ENCODE measurements at regions not wholly inside any gene's neighbourhood (a gene's known extent, or its start where the extent isn't known, plus 50 kb on each side); places are given as distances from the start of the nearest gene placed in this dataset.

DNA sequence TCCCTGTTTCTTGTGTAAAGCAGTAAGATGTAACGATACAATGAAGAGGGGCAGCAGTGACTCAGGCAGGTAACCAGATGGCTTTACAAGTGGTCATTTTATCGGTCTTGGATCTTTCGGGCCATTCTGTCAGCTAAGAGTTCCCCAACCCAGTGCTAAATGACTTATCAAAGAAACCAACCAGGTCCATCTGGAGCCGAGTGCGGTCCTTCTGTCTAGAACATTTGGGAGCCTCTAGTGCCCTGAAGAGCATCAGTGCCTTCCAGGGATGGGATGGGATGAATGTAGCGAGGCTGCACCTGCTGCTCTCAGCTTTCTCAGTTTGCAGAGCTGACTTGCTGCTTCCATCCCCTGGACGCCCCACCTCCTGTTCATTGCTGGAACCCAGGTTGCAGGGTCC lies 131.7 kb upstream of the AGBL1 start:
- H3K4me1 Mint-ChIP-seq = no peaks in the 10 kb centered on the region
- Histone ChIP-seq H3K4me3 (ENCODE audit: low read depth, low read length) (no peak overlapping the region), H3K9me3 (ENCODE audit: control insufficient read depth in 2 of 2, low read length in 2 of 2) (no peaks in the 10 kb centered on the region), H3K27ac (ENCODE audit: insufficient read depth, low read length, poor library complexity, severe bottlenecking) (no peak overlapping the region), H3K4me1 (ENCODE audit: control insufficient read depth, insufficient read depth, low read length, poor library complexity, severe bottlenecking) (no peaks in the 10 kb centered on the region), H3K27me3 (ENCODE audit: control insufficient read depth, insufficient read depth, low read length) (no peaks in the 10 kb centered on the region), H3K36me3 (ENCODE audit: control insufficient read depth, insufficient read depth, low read length) (no peaks in the 10 kb centered on the region)
- no peak overlapping the region for H3K27ac Mint-ChIP-seq
- DNase-seq (no peak), ATAC-seq (ENCODE audit: low read depth in 2 of 2) (no peak)
- H3K9me3 Mint-ChIP-seq = peaks cover 0 to 2% (median 0%) of the 10 kb centered on the region in 7 donors
- H3K27me3 Mint-ChIP-seq = peaks cover 4% of the 10 kb centered on the region
- H3K36me3 Mint-ChIP-seq = no peaks in the 10 kb centered on the region
- no peak overlapping the region for H3K4me3 Mint-ChIP-seq

DNA sequence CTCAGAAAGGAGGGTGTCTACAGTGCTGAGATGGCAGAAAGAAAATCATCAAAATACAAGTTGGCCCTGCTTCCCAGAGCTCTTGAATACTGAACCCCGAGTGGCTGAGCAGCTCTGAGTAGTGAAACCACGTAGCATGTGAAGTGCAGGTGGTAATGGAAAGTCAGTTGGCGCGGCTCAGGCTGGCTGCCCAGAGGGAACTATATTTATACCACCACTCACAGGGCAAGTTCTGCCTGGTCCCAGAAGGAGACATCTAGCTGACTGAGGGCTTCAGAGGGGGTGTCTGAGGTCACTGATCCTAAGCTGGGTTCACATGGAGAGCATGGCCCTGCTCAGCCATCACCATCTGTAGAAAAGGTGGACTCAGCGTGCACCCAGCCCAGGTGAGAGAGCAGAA lies 129.6 kb upstream of the AGBL1 start:
- no peak for ATAC-seq (ENCODE audit: low read depth in 2 of 2)
- no peaks in the 10 kb centered on the region for H3K36me3 ChIP-seq (ENCODE audit: control insufficient read depth, insufficient read depth, low read length)
- no peaks in the 10 kb centered on the region for H3K27me3 ChIP-seq (ENCODE audit: control insufficient read depth, insufficient read depth, low read length)
- no peaks in the 10 kb centered on the region for H3K9me3 ChIP-seq (ENCODE audit: control insufficient read depth in 2 of 2, low read length in 2 of 2)
- Mint-ChIP-seq H3K9me3 (peaks cover 0 to 2% (median 0%) of the 10 kb centered on the region in 7 donors), H3K4me1 (no peaks in the 10 kb centered on the region), H3K27ac (no peak overlapping the region), H3K4me3 (no peak overlapping the region), H3K36me3 (no peaks in the 10 kb centered on the region), H3K27me3 (peaks cover 5% of the 10 kb centered on the region)
- H3K4me1 ChIP-seq (ENCODE audit: control insufficient read depth, insufficient read depth, low read length, poor library complexity, severe bottlenecking) = no peaks in the 10 kb centered on the region
- no peak for DNase-seq
- no peak overlapping the region for H3K27ac ChIP-seq (ENCODE audit: insufficient read depth, low read length, poor library complexity, severe bottlenecking)
- no peak overlapping the region for H3K4me3 ChIP-seq (ENCODE audit: low read depth, low read length)

DNA sequence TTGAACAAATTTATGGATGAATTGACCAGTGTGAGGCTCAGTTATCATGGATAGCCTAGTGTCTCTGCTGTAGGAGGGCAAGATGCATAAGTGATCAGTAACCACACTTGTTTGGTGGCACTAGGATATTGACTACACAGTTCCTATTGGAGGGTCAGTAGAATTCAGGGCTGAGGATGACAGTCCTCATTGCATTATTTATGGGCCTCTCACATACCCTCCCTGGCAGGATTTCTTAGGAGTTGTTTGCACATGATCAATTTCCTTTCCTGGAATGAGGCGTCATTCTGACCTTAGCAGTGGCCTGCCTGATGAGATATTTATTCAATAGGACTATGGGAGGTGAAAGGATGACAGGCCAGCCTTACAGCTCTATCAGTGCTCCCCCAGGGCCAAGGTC lies 125.1 kb upstream of the AGBL1 start:
- no peaks in the 10 kb centered on the region for H3K4me1 ChIP-seq (ENCODE audit: control insufficient read depth, insufficient read depth, low read length, poor library complexity, severe bottlenecking)
- no peaks in the 10 kb centered on the region for H3K9me3 ChIP-seq (ENCODE audit: control insufficient read depth in 2 of 2, low read length in 2 of 2)
- no peak overlapping the region for H3K4me3 ChIP-seq (ENCODE audit: low read depth, low read length)
- no peak for ATAC-seq (ENCODE audit: low read depth in 2 of 2)
- H3K36me3 ChIP-seq (ENCODE audit: control insufficient read depth, insufficient read depth, low read length) = no peaks in the 10 kb centered on the region
- H3K27ac Mint-ChIP-seq = no peak overlapping the region
- no peaks in the 10 kb centered on the region for H3K27me3 ChIP-seq (ENCODE audit: control insufficient read depth, insufficient read depth, low read length)
- H3K36me3 Mint-ChIP-seq = no peaks in the 10 kb centered on the region
- peaks cover 0 to 4% (median 0%) of the 10 kb centered on the region in 4 donors for H3K4me1 Mint-ChIP-seq
- peaks cover 0 to 3% (median 0%) of the 10 kb centered on the region in 7 donors for H3K9me3 Mint-ChIP-seq
- DNase-seq = no peak
- H3K4me3 Mint-ChIP-seq = no peak overlapping the region
- no peak overlapping the region for H3K27ac ChIP-seq (ENCODE audit: insufficient read depth, low read length, poor library complexity, severe bottlenecking)
- H3K27me3 Mint-ChIP-seq = peaks cover 10% of the 10 kb centered on the region

DNA sequence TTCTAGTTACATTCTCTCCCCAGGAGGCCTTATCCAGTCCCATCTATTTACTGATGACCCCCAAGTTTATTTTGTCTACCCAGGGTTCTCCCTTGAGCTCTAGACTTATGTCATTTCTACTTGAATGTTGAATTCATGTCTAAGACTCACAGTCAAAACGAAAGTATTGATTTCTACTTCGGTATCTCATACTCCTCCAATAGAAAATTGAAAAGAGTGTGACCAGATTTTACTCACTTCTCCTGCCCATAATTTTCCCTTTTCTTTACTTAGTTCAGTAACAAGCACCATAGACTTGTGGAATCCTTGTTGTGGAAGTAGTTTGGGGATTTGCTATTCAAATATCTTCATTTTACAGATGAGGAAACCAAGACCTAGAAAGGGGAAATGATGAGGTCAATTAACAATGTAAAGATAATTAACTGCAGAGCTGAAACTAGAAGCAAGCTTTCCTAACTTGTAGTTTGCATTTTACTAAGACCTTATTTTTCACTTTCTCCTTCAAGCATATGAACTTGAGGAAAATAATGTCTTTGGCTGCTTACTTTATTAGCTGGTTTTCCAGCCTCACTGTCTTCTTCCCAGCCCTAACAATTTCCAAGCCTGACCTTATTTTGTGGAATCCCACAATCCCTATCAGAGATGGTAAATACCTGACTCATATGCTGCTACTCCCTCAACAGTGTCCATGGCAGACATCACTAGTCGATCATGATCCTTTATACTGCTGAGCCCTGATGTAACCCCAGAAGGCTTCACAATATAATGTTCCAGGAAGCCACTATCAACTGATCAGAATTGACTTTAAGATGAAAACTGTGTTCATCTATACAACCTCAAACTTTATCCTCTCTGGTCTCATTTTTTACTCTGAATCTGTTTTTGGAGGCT lies 123.9 kb upstream of the AGBL1 start:
- Mint-ChIP-seq H3K4me3 (no peak overlapping the region), H3K36me3 (no peaks in the 10 kb centered on the region), H3K4me1 (peaks cover 0 to 4% (median 0%) of the 10 kb centered on the region in 4 donors), H3K27ac (peak overlapping the region in 1 of 3 donors; percentile 1), H3K9me3 (peaks cover 0 to 1% (median 0%) of the 10 kb centered on the region in 7 donors), H3K27me3 (peaks cover 10% of the 10 kb centered on the region)
- no peak overlapping the region for H3K4me3 ChIP-seq (ENCODE audit: low read depth, low read length)
- H3K9me3 ChIP-seq (ENCODE audit: control insufficient read depth in 2 of 2, low read length in 2 of 2) = no peaks in the 10 kb centered on the region
- DNase-seq (no peak), ATAC-seq (ENCODE audit: low read depth in 2 of 2) (no peak)
- no peaks in the 10 kb centered on the region for H3K27me3 ChIP-seq (ENCODE audit: control insufficient read depth, insufficient read depth, low read length)
- no peak overlapping the region for H3K27ac ChIP-seq (ENCODE audit: insufficient read depth, low read length, poor library complexity, severe bottlenecking)
- H3K36me3 ChIP-seq (ENCODE audit: control insufficient read depth, insufficient read depth, low read length) = no peaks in the 10 kb centered on the region
- H3K4me1 ChIP-seq (ENCODE audit: control insufficient read depth, insufficient read depth, low read length, poor library complexity, severe bottlenecking) = no peaks in the 10 kb centered on the region

DNA sequence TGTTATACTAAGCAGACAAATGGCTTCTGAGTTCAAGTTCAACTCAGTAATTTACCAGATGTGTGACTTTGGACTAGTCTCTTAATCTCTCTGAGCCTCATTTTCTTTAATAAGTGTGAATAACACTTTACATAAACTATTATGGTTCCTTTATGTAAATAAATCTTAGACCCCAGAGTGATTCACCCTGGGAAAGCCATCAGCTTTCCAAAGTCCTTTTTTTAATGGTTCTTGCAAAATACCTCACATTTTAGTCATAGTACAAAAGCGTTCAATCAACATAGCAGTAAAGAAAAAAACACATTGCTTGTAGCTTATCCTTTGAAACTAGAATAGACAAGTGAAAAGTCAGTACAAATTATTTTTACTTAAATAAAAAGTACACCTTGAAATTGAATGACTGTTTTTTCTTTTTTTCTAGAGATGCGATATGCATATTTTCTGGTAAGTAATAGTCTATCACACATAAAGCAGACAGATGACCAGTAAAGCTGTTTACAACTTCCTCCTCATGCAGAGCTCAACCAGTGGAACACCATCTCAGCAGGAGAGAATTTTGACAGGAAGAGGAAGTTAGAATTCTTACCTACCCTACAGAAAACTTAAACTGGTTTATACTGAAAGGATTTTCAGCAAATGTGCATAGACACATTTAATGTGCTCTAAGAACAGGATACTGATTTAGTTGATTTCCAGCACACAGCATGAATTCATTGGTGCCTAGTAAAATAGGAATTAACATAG lies 123.0 kb upstream of the AGBL1 start:
- H3K4me3 Mint-ChIP-seq = no peak overlapping the region
- DNase-seq (no peak), ATAC-seq (ENCODE audit: low read depth in 2 of 2) (no peak)
- H3K4me1 Mint-ChIP-seq = peaks cover 0 to 4% (median 0%) of the 10 kb centered on the region in 4 donors
- peaks cover 6% of the 10 kb centered on the region for H3K27me3 Mint-ChIP-seq
- no peak overlapping the region for H3K27ac ChIP-seq (ENCODE audit: insufficient read depth, low read length, poor library complexity, severe bottlenecking)
- no peaks in the 10 kb centered on the region for H3K27me3 ChIP-seq (ENCODE audit: control insufficient read depth, insufficient read depth, low read length)
- H3K36me3 Mint-ChIP-seq = no peaks in the 10 kb centered on the region
- H3K36me3 ChIP-seq (ENCODE audit: control insufficient read depth, insufficient read depth, low read length) = no peaks in the 10 kb centered on the region
- H3K9me3 Mint-ChIP-seq = peaks cover 0 to 1% (median 0%) of the 10 kb centered on the region in 7 donors
- no peaks in the 10 kb centered on the region for H3K9me3 ChIP-seq (ENCODE audit: control insufficient read depth in 2 of 2, low read length in 2 of 2)
- H3K27ac Mint-ChIP-seq = no peak overlapping the region
- no peaks in the 10 kb centered on the region for H3K4me1 ChIP-seq (ENCODE audit: control insufficient read depth, insufficient read depth, low read length, poor library complexity, severe bottlenecking)
- H3K4me3 ChIP-seq (ENCODE audit: low read depth, low read length) = no peak overlapping the region

DNA sequence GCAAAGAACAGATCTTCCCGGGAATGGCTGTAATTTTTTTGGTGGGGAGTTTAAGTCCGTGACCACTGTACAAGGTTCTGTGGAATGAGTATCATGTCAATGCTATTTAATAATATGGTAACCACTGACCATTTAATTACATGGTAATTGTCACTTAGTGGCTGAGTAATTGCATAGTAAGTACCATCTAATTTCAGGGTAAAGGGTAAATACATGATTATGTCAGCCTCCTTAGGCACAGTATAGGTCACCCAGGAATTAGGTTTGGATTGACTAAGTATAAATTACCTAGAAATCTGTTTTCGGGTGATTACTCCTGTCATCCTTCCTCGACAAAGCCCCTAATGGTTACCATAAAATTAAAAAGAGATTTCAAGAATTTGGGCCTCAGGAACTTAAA lies 120.1 kb upstream of the AGBL1 start:
- peaks cover 0 to 4% (median 0%) of the 10 kb centered on the region in 4 donors for H3K4me1 Mint-ChIP-seq

DNA sequence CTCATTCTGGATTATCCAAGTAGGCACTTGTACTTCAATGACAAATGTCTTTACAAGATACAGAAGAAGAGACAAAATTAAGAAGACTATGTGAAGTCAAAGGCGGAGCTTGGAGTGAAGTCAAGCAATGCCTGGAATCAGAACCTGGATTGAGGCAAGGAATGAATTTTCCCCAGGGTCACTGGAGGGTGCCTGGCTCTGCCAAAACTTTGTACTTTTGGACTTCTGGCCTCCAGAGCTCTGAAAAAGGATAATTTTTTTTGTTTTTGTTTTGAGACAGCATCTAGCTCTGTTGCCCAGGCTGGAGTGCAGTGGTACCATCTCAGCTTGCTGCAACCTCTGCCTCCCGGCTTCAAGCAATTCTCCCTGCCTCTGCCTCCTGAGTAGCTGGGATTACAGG lies 119.3 kb upstream of the AGBL1 start:
- H3K27me3 ChIP-seq (ENCODE audit: control insufficient read depth, insufficient read depth, low read length) = no peaks in the 10 kb centered on the region
- no peaks in the 10 kb centered on the region for H3K4me1 ChIP-seq (ENCODE audit: control insufficient read depth, insufficient read depth, low read length, poor library complexity, severe bottlenecking)
- H3K4me3 Mint-ChIP-seq = no peak overlapping the region
- no peak for DNase-seq
- H3K27ac ChIP-seq (ENCODE audit: insufficient read depth, low read length, poor library complexity, severe bottlenecking) = no peak overlapping the region
- no peak for ATAC-seq (ENCODE audit: low read depth in 2 of 2)
- H3K4me3 ChIP-seq (ENCODE audit: low read depth, low read length) = no peak overlapping the region
- peaks cover 0 to 3% (median 0%) of the 10 kb centered on the region in 4 donors for H3K4me1 Mint-ChIP-seq
- H3K9me3 ChIP-seq (ENCODE audit: control insufficient read depth in 2 of 2, low read length in 2 of 2) = no peaks in the 10 kb centered on the region
- H3K27me3 Mint-ChIP-seq = peaks cover 2% of the 10 kb centered on the region
- H3K36me3 Mint-ChIP-seq = no peaks in the 10 kb centered on the region
- H3K27ac Mint-ChIP-seq = no peak overlapping the region
- H3K36me3 ChIP-seq (ENCODE audit: control insufficient read depth, insufficient read depth, low read length) = no peaks in the 10 kb centered on the region
- peaks cover 0 to 1% (median 0%) of the 10 kb centered on the region in 7 donors for H3K9me3 Mint-ChIP-seq

More for the DNA sequence above, 120.1 kb upstream of the AGBL1 start:
- no peak overlapping the region for H3K27ac Mint-ChIP-seq
- Histone ChIP-seq H3K27ac (ENCODE audit: insufficient read depth, low read length, poor library complexity, severe bottlenecking) (no peak overlapping the region), H3K4me3 (ENCODE audit: low read depth, low read length) (no peak overlapping the region), H3K4me1 (ENCODE audit: control insufficient read depth, insufficient read depth, low read length, poor library complexity, severe bottlenecking) (no peaks in the 10 kb centered on the region), H3K36me3 (ENCODE audit: control insufficient read depth, insufficient read depth, low read length) (no peaks in the 10 kb centered on the region), H3K9me3 (ENCODE audit: control insufficient read depth in 2 of 2, low read length in 2 of 2) (no peaks in the 10 kb centered on the region), H3K27me3 (ENCODE audit: control insufficient read depth, insufficient read depth, low read length) (no peaks in the 10 kb centered on the region)
- H3K4me3 Mint-ChIP-seq = no peak overlapping the region
- H3K36me3 Mint-ChIP-seq = no peaks in the 10 kb centered on the region
- ATAC-seq (ENCODE audit: low read depth in 2 of 2) = no peak
- DNase-seq = no peak
- H3K27me3 Mint-ChIP-seq = peaks cover 6% of the 10 kb centered on the region
- H3K9me3 Mint-ChIP-seq = peaks cover 0 to 1% (median 0%) of the 10 kb centered on the region in 7 donors

All from CD4-positive, CD25-positive, alpha-beta regulatory T cell (primary cell).